HFF-Myc (cell line): ENCODE measurements at regions not wholly inside any gene's neighbourhood (a gene's known extent, or its start where the extent isn't known, plus 50 kb on each side); places are given as distances from the start of the nearest gene placed in this dataset.

Experiments
- DNase-seq: peaks from one replicate; pipeline ENCODE4 v3.0.0-alpha.2; 2011; ENCODE audit warnings: low read depth; ENCODE audit errors: extremely low read depth
- H3K4me3 ChIP-seq: replicated peaks from 2 replicates; pipeline ENCODE4 v1.5.1; 2011; ENCODE audit warnings: low read depth, mild to moderate bottlenecking, control low read depth, low read length
- TF ChIP-seq, protein P1 (sequence below): IDR thresholded peaks from 2 replicates; pipeline ENCODE4 v1.5.1; 2012; ENCODE audit warnings: mild to moderate bottlenecking, low read depth, low read length, control low read depth; ENCODE audit errors: missing control alignments

DNA sequence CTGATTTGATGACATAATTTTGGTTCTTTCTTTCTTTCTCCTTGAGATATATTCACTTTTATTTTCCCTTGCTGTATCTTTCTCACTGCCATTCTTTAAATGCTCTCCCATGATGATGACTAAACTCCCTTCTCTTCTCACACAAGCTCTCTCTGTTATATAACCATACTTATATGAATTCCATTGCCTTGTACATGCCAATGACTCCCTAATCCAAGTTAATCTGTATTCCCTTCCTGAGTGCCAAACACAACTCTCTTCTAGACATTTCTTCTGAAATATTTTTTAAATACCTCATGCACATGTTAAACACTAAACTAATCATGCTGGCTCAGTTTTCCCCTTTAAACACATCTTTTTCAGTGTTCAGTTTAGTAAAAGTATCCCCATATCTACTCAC, 62.2 kb upstream of the ST8SIA4 start:
- DNase-seq = no peak
- no peak overlapping the region for H3K4me3 ChIP-seq
- TF ChIP-seq, protein P1, sequence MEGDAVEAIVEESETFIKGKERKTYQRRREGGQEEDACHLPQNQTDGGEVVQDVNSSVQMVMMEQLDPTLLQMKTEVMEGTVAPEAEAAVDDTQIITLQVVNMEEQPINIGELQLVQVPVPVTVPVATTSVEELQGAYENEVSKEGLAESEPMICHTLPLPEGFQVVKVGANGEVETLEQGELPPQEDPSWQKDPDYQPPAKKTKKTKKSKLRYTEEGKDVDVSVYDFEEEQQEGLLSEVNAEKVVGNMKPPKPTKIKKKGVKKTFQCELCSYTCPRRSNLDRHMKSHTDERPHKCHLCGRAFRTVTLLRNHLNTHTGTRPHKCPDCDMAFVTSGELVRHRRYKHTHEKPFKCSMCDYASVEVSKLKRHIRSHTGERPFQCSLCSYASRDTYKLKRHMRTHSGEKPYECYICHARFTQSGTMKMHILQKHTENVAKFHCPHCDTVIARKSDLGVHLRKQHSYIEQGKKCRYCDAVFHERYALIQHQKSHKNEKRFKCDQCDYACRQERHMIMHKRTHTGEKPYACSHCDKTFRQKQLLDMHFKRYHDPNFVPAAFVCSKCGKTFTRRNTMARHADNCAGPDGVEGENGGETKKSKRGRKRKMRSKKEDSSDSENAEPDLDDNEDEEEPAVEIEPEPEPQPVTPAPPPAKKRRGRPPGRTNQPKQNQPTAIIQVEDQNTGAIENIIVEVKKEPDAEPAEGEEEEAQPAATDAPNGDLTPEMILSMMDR = no peak
